Body of pancreas (tissue), 4 donors: ENCODE measurements at regions not wholly inside any gene's neighbourhood (a gene's known extent, or its start where the extent isn't known, plus 50 kb on each side); places are given as distances from the start of the nearest gene placed in this dataset.
A peak's percentile ranks its signal among the peaks of the same experiment; 100 is the strongest.
"Not testable (repeated sequence)": the region's sequence is repeated elsewhere in the genome, so short reads cannot be mapped to it uniquely, and the experiment has no call there.

ENCODE experiments used
- ATAC-seq: fragments of 150-250 bp; one replicate; pipeline ENCODE4 v1.9.1; 2016
- DNase-seq, 4 donors: peaks; one replicate each; pipeline ENCODE4 v3.0.0-alpha.2; 2019
- H3K27ac ChIP-seq, 4 donors: fragments of 200-600 bp; sonication (generic); 1 replicate in 3 of 4; 2 replicates in 1 of 4; pipeline versions ENCODE4 v1.5.1 to v1.6.1; 2016 to 2019; ENCODE audit warnings: mild to moderate bottlenecking in 1 of 4, mixed read lengths in 1 of 4, moderate library complexity in 1 of 4
- H3K27me3 ChIP-seq, 2 donors: fragments of 200-600 bp; sonication (generic); one replicate each; pipeline ENCODE4 v1.6.0; 2016; ENCODE audit warnings: mild to moderate bottlenecking in 1 of 2
- H3K36me3 ChIP-seq, 2 donors: fragments of 200-600 bp; sonication (generic); replicated peaks in 1 of 2; 2 replicates each; pipeline ENCODE4 v1.5.1; 2016; ENCODE audit warnings: low read depth in 2 of 2; ENCODE audit not compliant: insufficient read depth in 1 of 2
- H3K4me1 ChIP-seq: fragments of 200-600 bp; sonication (generic); one replicate; pipeline ENCODE4 v1.6.0; 2016
- H3K4me3 ChIP-seq, 2 donors: fragments of 200-600 bp; sonication (generic); 1 replicate in 1 of 2; 2 replicates in 1 of 2; pipeline ENCODE4 v1.5.1; 2016 to 2019
- H3K9me3 ChIP-seq, 3 donors: fragments of 200-600 bp; sonication (generic); 1 replicate in 2 of 3; 2 replicates in 1 of 3; pipeline ENCODE4 v1.5.1; 2016
- POLR2A ChIP-seq, 3 donors: fragments of 450-650 bp; IDR thresholded peaks; one replicate each; pipeline ENCODE4 v1.6.1; 2016; ENCODE audit warnings: antibody characterized with exemption in 3 of 3, mild to moderate bottlenecking in 2 of 3
- WGBS, 2 donors: methylation state at CpG; one replicate each; pipeline ENCODE4 v1.1.5; 2017; 5-methylcytosine and 5-hydroxymethylcytosine counted together
- intact Hi-C: fragments of 100-400 bp; cut with DNase I; formaldehyde crosslinking; loops from one replicate; pipeline ENCODE4 v1.15.1; 2023
- TF ChIP-seq, protein P1 (sequence below), 7 experiments: fragments of 450-650 bp in 4 of 7; fragments of 200-600 bp in 3 of 7; sonication (generic) in 3 of 7; IDR thresholded peaks; one replicate each; pipeline ENCODE4 v1.5.1; 2016 to 2019; ENCODE audit warnings: antibody characterized with exemption in 7 of 7

GRCh38 chr7:118858651-118859149, 634.2 kb downstream of the ANKRD7 start:
- no peaks in the 10 kb centered on the region for H3K36me3 ChIP-seq
- no peak overlapping the region for H3K27ac ChIP-seq
- H3K9me3 ChIP-seq: no peaks in the 10 kb centered on the region
- H3K27me3 ChIP-seq: no peaks in the 10 kb centered on the region
- TF ChIP-seq POLR2A (IDR thresholded peaks at IDR 0.05): no peak
- TF ChIP-seq, protein P1, sequence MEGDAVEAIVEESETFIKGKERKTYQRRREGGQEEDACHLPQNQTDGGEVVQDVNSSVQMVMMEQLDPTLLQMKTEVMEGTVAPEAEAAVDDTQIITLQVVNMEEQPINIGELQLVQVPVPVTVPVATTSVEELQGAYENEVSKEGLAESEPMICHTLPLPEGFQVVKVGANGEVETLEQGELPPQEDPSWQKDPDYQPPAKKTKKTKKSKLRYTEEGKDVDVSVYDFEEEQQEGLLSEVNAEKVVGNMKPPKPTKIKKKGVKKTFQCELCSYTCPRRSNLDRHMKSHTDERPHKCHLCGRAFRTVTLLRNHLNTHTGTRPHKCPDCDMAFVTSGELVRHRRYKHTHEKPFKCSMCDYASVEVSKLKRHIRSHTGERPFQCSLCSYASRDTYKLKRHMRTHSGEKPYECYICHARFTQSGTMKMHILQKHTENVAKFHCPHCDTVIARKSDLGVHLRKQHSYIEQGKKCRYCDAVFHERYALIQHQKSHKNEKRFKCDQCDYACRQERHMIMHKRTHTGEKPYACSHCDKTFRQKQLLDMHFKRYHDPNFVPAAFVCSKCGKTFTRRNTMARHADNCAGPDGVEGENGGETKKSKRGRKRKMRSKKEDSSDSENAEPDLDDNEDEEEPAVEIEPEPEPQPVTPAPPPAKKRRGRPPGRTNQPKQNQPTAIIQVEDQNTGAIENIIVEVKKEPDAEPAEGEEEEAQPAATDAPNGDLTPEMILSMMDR (IDR thresholded peaks at IDR 0.05): no peak
- no peak overlapping the region for H3K4me3 ChIP-seq
- H3K4me1 ChIP-seq: no peaks in the 10 kb centered on the region
- DNase-seq (peak in 3 of 4 donors; percentile 7 to 17 (median 15)), ATAC-seq (peak; percentile 67)
- 66 to 90% methylated on average over 29 to 45 of the region's 49 CpGs for WGBS, 2 donors
- intact Hi-C loops: no loop called here

- TF ChIP-seq POLR2A (IDR thresholded peaks at IDR 0.05): no peak
- H3K4me3 ChIP-seq: no peak overlapping the region
- no peaks in the 10 kb centered on the region for H3K27me3 ChIP-seq
- no peaks in the 10 kb centered on the region for H3K4me1 ChIP-seq
- H3K36me3 ChIP-seq: no peaks in the 10 kb centered on the region
- WGBS, 2 donors: 72 to 74% methylated on average over 2 of the region's 2 CpGs
- intact Hi-C loops: no loop called here
- no peak for ATAC-seq
- no peak overlapping the region for H3K27ac ChIP-seq
- DNase-seq: no peak
- no peaks in the 10 kb centered on the region for H3K9me3 ChIP-seq
These were observed 637.1 kb downstream of the ANKRD7 start for GRCh38 chr7:118861581-118861980.

DNA sequence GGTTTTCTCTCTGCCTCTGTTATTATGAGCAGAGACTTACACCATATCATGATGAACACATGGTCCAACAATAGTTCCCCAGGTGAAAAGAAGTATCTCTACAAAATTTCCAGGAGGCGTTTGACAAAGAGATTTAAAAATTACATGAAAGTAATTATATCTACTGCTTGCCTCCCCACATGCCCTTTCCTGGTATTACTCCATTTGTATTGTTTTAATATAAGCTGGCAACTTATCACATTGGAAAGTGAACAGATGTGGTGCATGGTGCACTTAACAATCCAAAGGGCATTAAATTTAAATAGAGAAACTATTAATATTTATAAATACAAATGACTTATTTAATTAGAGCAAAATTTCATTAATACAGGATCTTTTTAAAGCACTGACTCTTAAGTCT, 638.2 kb downstream of the ANKRD7 start:
- no peak for ATAC-seq
- TF ChIP-seq POLR2A (IDR thresholded peaks at IDR 0.05): no peak
- TF ChIP-seq, protein P1 (IDR thresholded peaks at IDR 0.05): no peak
- Histone ChIP-seq H3K27me3 (no peaks in the 10 kb centered on the region), H3K36me3 (no peaks in the 10 kb centered on the region), H3K9me3 (no peaks in the 10 kb centered on the region), H3K4me3 (no peak overlapping the region), H3K27ac (no peak overlapping the region), H3K4me1 (no peaks in the 10 kb centered on the region)
- intact Hi-C loops: no loop called here
- 24 to 48% methylated on average over 1 of the region's 1 CpG for WGBS, 2 donors
- DNase-seq: no peak

- TF ChIP-seq, protein P1 (IDR thresholded peaks at IDR 0.05): no peak
- TF ChIP-seq POLR2A (IDR thresholded peaks at IDR 0.05): no peak
- Histone ChIP-seq H3K27ac (no peak overlapping the region), H3K9me3 (no peaks in the 10 kb centered on the region), H3K4me3 (no peak overlapping the region), H3K36me3 (no peaks in the 10 kb centered on the region), H3K27me3 (no peaks in the 10 kb centered on the region), H3K4me1 (no peaks in the 10 kb centered on the region)
- ATAC-seq (no peak), DNase-seq (no peak)
- 43% methylated on average over 2 of the region's 2 CpGs for WGBS, 2 donors
- intact Hi-C loops: no loop called here
These were observed 639.5 kb downstream of the ANKRD7 start for GRCh38 chr7:118863966-118864365.

GRCh38 chr7:118867860-118868259, 643.4 kb downstream of the ANKRD7 start:
- H3K4me1 ChIP-seq: no peaks in the 10 kb centered on the region
- H3K4me3 ChIP-seq: no peak overlapping the region
- DNase-seq (no peak), ATAC-seq (no peak)
- H3K27ac ChIP-seq: no peak overlapping the region
- no peaks in the 10 kb centered on the region for H3K27me3 ChIP-seq
- TF ChIP-seq POLR2A (IDR thresholded peaks at IDR 0.05): no peak
- TF ChIP-seq, protein P1 (IDR thresholded peaks at IDR 0.05): no peak
- intact Hi-C loops: no loop called here
- 7 to 9% methylated on average over 3 of the region's 3 CpGs for WGBS, 2 donors
- H3K9me3 ChIP-seq: no peaks in the 10 kb centered on the region
- H3K36me3 ChIP-seq: no peaks in the 10 kb centered on the region

GRCh38 chr7:118869141-118869540, 644.6 kb downstream of the ANKRD7 start:
- H3K27ac ChIP-seq, intact Hi-C loops, DNase-seq, H3K9me3 ChIP-seq, H3K4me3 ChIP-seq, ATAC-seq, H3K4me1 ChIP-seq, H3K36me3 ChIP-seq, H3K27me3 ChIP-seq: not testable (repeated sequence)
- 35 to 52% methylated on average over 2 of the region's 2 CpGs for WGBS, 2 donors
